ENCODE measurements at regions not wholly inside any gene's neighbourhood (a gene's known extent, or its start where the extent isn't known, plus 50 kb on each side); places are given as distances from the start of the nearest gene placed in this dataset.

DNA sequence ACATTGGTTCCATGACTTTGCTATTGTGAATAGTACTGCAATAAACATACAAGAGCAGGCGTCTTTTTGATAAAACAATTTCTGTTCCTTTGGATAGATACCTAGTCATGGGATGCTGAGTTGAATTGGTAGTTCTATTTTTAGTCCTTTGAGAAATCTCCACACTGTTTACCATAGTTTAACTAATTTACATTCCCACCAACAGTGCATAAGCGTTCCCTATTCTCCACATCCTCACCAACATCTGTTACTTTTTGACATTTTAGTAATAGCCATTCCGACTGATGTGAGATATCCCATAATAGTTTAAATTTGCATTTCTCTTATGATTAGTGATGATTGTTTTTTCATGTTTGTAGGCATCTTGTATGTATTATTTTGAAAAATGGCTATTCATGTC lies 707.0 kb downstream of the SORCS1 start:
- no peak for DNase-seq

DNA sequence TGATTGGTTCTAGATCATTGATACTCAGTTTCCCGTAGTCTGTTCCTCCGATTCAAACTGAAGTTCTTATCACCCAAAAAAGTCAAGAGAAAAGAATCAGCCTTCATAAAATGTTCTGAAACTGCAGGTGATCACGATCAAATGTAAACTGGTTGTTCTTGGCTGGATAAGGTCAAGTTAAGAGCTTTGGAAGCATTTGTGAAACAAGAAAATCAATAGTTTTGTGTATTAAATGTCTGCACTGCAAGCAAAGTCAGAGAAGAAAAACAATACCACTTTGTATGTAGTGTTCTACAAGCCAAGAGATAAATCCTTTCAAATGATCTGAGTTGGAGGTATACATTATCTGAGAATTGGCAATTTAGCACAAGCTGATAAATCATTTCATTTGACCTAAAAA lies 710.3 kb downstream of the SORCS1 start:
- DNase-seq: no peak

DNA sequence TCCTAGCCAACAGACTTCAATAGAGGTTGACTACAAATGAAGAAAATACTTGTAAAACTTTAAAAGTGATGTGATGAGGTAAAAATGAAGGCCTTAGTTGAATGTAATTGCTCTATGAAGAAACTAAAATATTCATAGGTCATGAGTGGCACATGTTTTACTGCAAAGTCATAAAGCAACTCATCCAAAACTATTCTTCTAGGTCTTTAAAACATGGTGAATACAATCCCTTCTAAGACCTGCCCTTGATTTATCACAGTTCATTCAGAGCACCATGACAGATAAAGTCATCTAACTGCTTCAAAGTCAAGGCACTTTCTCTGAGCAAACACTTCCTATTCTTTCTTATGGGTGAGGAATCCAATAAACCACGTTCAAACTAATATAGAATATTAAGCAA lies 713.5 kb downstream of the SORCS1 start:
- DNase-seq: no peak

DNA sequence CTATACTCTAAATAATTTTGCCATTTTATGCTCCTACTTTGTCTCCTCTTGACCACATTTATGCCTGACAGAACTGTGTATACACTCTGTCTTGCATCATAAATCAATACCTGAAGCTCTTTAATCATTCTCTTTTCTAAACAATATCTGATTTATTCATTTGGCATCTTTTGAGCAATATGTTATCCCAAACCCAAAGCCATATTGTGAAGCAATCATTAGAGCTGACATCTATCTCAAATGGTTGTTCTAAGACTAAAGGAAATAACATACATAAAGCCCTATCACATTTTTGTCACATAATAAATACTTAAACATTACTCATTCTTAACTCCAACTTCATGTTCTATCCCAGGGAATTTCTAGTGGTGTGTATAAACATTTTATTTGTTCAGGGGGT lies 717.6 kb downstream of the SORCS1 start:
- no peak for DNase-seq

- DNase-seq: no peak
Observed at GRCh38 chr10:106442223-106442622, 722.3 kb downstream of the SORCS1 start.

DNA sequence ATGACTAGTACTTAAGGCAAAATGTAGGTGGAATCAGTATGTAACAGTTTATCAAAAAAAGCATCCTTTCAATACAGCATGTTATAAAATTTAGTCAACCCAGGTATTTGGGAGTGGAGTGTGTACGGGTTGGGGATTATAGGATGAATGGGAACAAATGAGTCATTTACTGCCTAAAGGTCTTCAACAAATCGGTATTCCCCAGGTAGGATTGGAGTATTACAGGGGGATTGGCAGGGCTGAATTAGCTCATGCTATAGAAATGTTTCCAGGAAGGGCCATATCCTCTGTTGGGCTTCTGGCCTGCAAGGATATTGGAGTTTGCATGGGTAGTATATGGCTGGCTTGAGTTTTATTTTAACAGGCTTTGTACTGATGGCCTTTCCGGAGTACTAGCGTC lies 723.7 kb downstream of the SORCS1 start:
- DNase-seq: no peak

- no peak for DNase-seq
Observed at GRCh38 chr10:106440355-106440754, 724.2 kb downstream of the SORCS1 start.

DNA sequence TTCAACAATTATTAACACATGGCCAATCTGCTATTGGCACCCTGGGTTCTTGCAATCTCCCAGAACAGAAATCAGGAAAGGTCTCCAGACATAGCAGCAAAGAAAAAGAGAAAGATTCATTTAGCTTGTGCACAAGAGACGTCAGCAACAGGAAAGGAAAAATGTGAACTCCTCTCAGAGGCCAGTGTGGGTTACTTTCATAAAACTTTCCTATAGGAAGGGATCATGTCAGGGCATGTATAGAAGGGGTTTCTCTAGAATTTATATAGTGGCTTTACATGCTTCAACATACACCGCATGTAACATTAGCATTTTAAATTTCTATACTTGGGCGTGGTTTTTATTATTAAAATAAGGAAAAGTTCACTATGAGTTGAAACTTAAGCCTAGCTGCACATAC lies 725.1 kb downstream of the SORCS1 start:
- no peak for DNase-seq

DNA sequence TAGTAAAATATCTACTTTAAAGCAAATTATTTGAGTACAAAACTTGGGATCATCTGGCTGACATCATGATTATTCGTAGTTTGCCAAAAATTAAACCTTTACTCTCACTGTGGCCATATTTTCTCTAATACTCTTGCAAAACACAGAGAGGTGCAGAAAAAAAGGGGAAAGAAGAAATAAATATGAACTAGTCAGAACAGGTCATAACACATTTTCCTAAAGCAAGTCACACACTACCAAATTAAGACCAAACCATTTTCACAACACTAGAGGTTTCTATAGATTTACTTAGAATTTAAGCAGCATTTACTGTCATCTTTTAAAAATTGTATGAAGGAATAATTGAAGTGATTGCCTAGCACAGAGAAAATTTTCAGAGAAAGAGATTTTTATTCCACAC lies 726.1 kb downstream of the SORCS1 start:
- no peak for DNase-seq

GRCh38 chr10:106436123-106436715 lies 728.3 kb downstream of the SORCS1 start:
- DNase-seq: no peak

GRCh38 chr10:106435081-106435480 lies 729.4 kb downstream of the SORCS1 start:
- no peak for DNase-seq

DNA sequence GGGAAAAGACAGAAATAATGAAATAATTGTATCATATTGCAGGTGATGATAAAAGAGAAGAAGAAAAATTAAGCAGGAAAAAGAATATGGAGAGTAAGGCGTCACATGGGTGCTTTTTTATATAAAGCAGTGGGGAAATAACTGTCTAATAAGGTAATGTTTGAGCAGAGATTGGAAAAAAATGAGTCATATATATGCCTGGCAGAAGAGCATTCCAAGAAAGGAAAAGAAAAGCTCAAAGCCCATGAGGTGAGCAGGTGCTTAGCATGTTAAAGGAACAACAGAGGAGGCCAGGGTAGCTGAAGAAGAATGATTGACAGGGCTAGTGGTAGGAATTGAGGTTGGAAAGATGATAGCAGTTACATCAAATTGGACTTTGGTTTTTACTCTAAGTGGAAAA lies 739.5 kb downstream of the SORCS1 start:
- DNase-seq: no peak

GRCh38 chr10:106424054-106424453 lies 740.5 kb downstream of the SORCS1 start:
- no peak for DNase-seq

DNA sequence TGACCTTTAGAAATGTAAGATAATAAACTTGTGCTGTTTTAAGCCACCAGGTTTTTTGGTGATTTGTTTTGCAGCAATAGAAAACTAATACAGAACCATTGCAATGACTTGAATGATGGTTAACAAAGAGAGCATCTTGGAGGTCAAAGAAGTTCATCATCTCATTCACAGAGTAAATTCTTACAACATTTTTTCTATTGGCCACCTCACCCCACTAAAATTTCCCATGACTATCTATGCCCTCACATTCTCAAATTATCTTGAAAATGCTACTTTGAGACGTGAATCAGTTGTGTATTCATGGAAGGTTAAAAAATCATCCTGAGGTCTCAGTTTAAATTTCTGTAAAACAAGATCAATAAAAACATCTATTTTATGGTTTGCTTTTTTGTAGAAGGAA lies 754.2 kb downstream of the SORCS1 start:
- DNase-seq: no peak

- no peak for DNase-seq
Observed at GRCh38 chr10:106405141-106405540, 759.4 kb downstream of the SORCS1 start.

DNA sequence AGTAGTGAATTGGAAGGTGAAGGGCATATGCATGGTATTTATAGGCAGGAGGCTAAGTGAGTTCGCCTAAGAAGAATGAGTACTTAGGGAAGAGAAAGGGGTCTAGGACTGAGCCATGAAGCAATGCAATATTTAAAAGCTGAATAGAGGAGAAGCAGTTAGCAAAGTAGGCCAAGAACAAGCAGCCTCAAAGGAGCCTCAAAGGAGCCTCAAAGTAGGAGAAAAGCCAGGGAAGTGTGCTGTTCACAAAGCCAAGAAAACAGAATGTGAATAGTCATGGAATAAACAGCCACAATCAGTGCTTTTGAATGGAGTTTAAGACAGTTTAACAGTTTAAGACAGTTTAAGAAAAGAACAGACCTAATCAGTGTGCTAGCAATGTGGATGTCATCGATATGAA lies 762.0 kb downstream of the SORCS1 start:
- DNase-seq: no peak

- no peak for DNase-seq
Observed at GRCh38 chr10:106401967-106402366, 762.5 kb downstream of the SORCS1 start.

- no peak for DNase-seq
Observed at GRCh38 chr10:106401161-106401560, 763.3 kb downstream of the SORCS1 start.

GRCh38 chr10:106399112-106399511 lies 765.4 kb downstream of the SORCS1 start:
- DNase-seq: no peak

DNA sequence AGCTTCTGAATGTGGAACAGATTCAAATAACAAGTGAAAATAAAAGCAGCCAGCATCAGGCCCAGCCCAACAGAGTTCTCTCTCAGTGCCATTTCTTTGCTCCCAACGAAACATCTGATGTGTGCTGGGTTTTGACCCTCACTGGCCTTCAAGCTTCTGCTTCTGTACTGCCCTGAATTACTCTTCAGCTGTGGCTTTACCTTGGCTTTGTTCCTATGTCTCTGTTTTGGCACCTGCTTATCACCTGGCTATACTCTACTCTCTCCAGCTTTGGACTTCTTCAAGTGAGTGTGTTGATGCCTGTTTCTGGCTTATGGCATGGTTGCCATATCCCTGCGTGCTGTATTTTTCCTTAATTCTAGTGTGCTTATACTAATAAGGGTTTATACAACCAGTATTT lies 768.3 kb downstream of the SORCS1 start:
- no peak for DNase-seq

DNA sequence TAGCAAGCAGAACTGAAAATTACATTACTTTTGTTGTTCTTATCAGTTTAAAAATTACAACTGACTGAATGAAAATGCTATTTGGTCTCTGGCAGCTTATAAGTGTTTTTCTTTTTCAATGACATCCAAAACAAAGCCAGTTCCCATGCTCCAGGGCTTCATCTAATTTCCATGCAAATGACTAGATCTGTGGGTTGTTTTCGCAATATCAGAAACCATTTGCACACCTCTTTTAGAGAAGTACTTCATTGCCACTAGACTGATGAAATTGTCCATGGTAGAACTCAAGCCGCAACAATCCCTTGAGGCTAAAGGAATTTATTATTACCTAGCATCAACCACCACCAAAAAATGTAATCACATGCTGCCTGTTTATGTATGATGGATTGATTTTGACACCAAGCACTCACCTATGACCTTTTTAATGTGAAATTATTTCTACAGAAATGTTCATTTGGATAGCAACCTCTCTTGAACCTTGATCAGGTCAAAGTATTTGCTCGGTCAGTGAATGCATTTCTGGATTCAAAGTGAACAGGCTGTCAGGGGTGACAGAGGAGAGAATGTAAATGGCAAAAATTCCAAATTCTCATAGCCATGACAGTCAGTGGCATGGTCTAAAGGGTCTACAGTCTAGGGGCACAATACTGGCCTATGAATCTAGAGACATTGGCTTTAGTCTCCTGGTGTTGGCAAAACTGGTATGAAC lies 769.3 kb downstream of the SORCS1 start:
- no peak for DNase-seq

DNA sequence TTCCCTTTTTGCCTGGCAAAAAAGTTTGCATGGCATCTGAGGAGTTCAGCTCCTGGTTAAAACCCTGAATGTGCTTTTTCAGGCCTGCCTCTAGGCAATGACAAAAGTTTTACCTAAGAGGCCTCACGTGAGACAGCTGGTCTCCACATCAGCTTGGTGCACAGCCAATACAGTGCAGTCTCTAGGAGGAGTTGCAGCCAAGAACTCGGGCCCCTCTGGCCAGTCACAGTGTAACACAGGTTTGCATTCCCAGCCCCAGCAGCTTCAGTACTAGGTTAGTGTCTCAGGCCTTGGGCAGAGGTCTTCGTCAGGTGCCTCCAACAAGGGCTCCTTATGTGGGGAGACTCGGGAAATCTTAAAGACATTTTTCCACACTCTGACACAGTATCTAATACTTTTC lies 771.7 kb downstream of the SORCS1 start:
- no peak for DNase-seq

DNA sequence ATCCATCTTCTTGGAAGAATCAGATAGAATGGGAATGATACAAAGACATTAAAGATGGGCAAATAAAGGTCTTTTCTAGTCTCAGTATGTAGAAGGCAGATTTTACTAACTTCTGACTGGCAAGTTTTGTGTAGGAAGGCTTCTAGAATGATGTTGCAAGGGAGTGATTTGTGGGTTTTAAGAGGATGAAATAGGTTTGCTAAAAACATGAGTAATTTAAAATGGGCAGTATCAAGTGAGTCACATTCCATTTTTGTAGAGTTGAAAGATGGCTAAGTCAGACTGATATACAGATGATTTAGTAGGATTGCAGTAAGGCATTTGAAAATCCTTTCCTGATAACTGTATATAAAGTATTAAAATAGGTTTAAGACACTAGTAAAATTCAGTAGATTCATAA lies 777.4 kb downstream of the SORCS1 start:
- no peak for DNase-seq

GRCh38 chr10:106384496-106384895 lies 780.0 kb downstream of the SORCS1 start:
- DNase-seq: no peak

- no peak for DNase-seq
Observed at GRCh38 chr10:106380706-106381105, 783.8 kb downstream of the SORCS1 start.

Data from AML-193 (cell line).